ENCODE measurements at regions not wholly inside any gene's neighbourhood (a gene's known extent, or its start where the extent isn't known, plus 50 kb on each side); places are given as distances from the start of the nearest gene placed in this dataset.
"Not testable (repeated sequence)": the region's sequence is repeated elsewhere in the genome, so short reads cannot be mapped to it uniquely, and the experiment has no call there.

DNA sequence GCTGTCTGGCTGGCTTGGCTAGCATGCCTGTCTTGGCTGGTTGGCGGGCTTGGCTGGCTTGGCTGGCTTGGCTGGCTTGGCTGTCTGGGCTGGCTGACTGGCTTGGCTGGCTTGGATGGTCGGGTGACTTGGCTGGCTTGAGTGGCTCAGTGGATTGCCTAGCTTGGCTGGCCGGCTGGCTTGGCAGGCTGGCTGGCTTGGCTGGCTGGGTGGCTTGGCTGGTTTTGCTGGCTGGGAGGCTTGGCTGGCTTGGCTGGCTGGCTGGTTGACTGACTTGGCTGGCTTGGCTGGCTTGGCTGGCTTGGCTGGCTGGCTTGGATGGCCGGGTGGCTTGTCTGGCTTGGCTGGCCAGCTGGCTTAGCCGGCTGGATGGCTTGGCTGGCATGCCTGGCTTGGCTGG is 2828.4 kb downstream of the RPIA start:
- H3K4me3 Mint-ChIP-seq; CTCF ChIA-PET; H3K27ac Mint-ChIP-seq; H3K9me3 Mint-ChIP-seq; H3K27me3 Mint-ChIP-seq; intact Hi-C loops (cut with micrococcal nuclease); POLR2A ChIA-PET; H3K36me3 Mint-ChIP-seq; DNase-seq; H3K4me1 Mint-ChIP-seq (ENCODE audit: low read depth): not testable (repeated sequence)

- H3K9me3 Mint-ChIP-seq; H3K27ac Mint-ChIP-seq; H3K4me1 Mint-ChIP-seq (ENCODE audit: low read depth); DNase-seq; CTCF ChIA-PET; intact Hi-C loops (cut with micrococcal nuclease); POLR2A ChIA-PET; H3K36me3 Mint-ChIP-seq; H3K4me3 Mint-ChIP-seq; H3K27me3 Mint-ChIP-seq: not testable (repeated sequence)
Measured at GRCh38 chr2:91520523-91520922, 2829.1 kb downstream of the RPIA start.

DNA sequence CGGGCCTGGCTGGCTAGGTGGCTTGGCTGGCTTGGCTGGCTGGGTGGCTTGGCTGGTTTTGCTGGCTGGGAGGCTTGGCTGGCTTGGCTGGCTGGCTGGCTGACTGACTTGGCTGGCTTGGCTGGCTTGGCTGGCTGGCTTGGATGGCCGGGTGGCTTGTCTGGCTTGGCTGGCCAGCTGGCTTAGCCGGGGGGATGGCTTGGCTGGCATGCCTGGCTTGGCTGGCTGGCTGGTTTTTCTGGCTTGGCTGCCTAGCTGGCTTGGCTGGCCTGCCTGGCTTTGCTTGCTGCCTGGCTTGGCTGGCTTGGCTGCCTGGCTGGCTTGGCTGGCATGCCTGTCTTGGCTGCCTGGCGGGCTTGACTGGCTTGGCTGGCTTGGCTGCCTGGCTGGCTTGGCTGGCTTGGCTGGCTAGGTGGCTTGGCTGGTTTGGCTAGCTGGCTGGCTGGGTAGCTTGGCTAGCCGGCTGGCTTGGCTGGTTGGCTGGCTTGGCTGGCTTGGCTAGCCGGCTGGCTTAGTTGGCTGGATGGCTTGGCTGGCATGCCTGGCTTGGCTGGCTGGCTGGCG is 2829.6 kb downstream of the RPIA start:
- H3K36me3 Mint-ChIP-seq; H3K4me3 Mint-ChIP-seq; H3K9me3 Mint-ChIP-seq; CTCF ChIA-PET; DNase-seq; H3K27me3 Mint-ChIP-seq; intact Hi-C loops (cut with micrococcal nuclease); H3K4me1 Mint-ChIP-seq (ENCODE audit: low read depth); H3K27ac Mint-ChIP-seq; POLR2A ChIA-PET: not testable (repeated sequence)

DNA sequence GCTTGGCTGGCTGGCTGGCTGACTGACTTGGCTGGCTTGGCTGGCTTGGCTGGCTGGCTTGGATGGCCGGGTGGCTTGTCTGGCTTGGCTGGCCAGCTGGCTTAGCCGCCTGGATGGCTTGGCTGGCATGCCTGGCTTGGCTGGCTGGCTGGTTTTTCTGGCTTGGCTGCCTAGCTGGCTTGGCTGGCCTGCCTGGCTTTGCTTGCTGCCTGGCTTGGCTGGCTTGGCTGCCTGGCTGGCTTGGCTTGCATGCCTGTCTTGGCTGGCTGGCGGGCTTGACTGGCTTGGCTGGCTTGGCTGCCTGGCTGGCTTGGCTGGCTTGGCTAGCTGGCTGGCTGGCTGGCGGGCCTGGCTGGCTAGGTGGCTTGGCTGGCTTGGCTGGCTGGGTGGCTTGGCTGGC is 2830.5 kb downstream of the RPIA start:
- H3K4me1 Mint-ChIP-seq (ENCODE audit: low read depth); H3K4me3 Mint-ChIP-seq; POLR2A ChIA-PET; H3K9me3 Mint-ChIP-seq; H3K36me3 Mint-ChIP-seq; H3K27me3 Mint-ChIP-seq; intact Hi-C loops (cut with micrococcal nuclease); CTCF ChIA-PET; H3K27ac Mint-ChIP-seq; DNase-seq: not testable (repeated sequence)

GRCh38 chr2:91522877-91523276 is 2831.4 kb downstream of the RPIA start:
- H3K27me3 Mint-ChIP-seq; DNase-seq; H3K4me3 Mint-ChIP-seq; H3K27ac Mint-ChIP-seq; CTCF ChIA-PET; H3K9me3 Mint-ChIP-seq; H3K4me1 Mint-ChIP-seq (ENCODE audit: low read depth); intact Hi-C loops (cut with micrococcal nuclease); POLR2A ChIA-PET; H3K36me3 Mint-ChIP-seq: not testable (repeated sequence)

- H3K4me3 Mint-ChIP-seq; CTCF ChIA-PET; DNase-seq; H3K36me3 Mint-ChIP-seq; H3K27me3 Mint-ChIP-seq; H3K4me1 Mint-ChIP-seq (ENCODE audit: low read depth); H3K27ac Mint-ChIP-seq; H3K9me3 Mint-ChIP-seq; POLR2A ChIA-PET; intact Hi-C loops (cut with micrococcal nuclease): not testable (repeated sequence)
Measured at GRCh38 chr2:91523751-91524150, 2832.3 kb downstream of the RPIA start.

- H3K4me1 Mint-ChIP-seq (ENCODE audit: low read depth); POLR2A ChIA-PET; H3K27ac Mint-ChIP-seq; H3K4me3 Mint-ChIP-seq; H3K27me3 Mint-ChIP-seq; CTCF ChIA-PET; H3K36me3 Mint-ChIP-seq; H3K9me3 Mint-ChIP-seq; DNase-seq; intact Hi-C loops (cut with micrococcal nuclease): not testable (repeated sequence)
Measured at GRCh38 chr2:91525587-91525986, 2834.1 kb downstream of the RPIA start.

DNA sequence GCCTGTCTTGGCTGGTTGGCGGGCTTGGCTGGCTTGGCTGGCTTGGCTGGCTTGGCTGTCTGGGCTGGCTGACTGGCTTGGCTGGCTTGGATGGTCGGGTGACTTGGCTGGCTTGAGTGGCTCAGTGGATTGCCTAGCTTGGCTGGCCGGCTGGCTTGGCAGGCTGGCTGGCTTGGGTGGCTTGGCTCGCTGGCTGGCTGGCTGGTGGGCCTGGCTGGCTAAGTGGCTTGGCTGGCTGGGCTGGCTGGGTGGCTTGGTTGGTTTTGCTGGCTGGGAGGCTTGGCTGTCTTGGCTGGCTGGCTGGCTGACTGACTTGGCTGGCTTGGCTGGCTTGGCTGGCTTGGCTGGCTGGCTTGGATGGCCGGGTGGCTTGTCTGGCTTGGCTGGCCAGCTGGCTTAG is 2834.6 kb downstream of the RPIA start:
- intact Hi-C loops (cut with micrococcal nuclease); H3K27me3 Mint-ChIP-seq; H3K9me3 Mint-ChIP-seq; CTCF ChIA-PET; H3K27ac Mint-ChIP-seq; H3K4me3 Mint-ChIP-seq; H3K36me3 Mint-ChIP-seq; POLR2A ChIA-PET; DNase-seq; H3K4me1 Mint-ChIP-seq (ENCODE audit: low read depth): not testable (repeated sequence)

- H3K27ac Mint-ChIP-seq; H3K4me3 Mint-ChIP-seq; DNase-seq; H3K27me3 Mint-ChIP-seq; CTCF ChIA-PET; H3K4me1 Mint-ChIP-seq (ENCODE audit: low read depth); intact Hi-C loops (cut with micrococcal nuclease); POLR2A ChIA-PET; H3K9me3 Mint-ChIP-seq; H3K36me3 Mint-ChIP-seq: not testable (repeated sequence)
Measured at GRCh38 chr2:91527056-91527455, 2835.6 kb downstream of the RPIA start.

GRCh38 chr2:91527491-91528031 is 2836.1 kb downstream of the RPIA start:
- H3K27me3 Mint-ChIP-seq; H3K4me1 Mint-ChIP-seq (ENCODE audit: low read depth); intact Hi-C loops (cut with micrococcal nuclease); CTCF ChIA-PET; H3K4me3 Mint-ChIP-seq; H3K36me3 Mint-ChIP-seq; H3K9me3 Mint-ChIP-seq; H3K27ac Mint-ChIP-seq; POLR2A ChIA-PET; DNase-seq: not testable (repeated sequence)

- H3K9me3 Mint-ChIP-seq; H3K36me3 Mint-ChIP-seq; DNase-seq; CTCF ChIA-PET; H3K4me3 Mint-ChIP-seq; H3K27me3 Mint-ChIP-seq; H3K4me1 Mint-ChIP-seq (ENCODE audit: low read depth); POLR2A ChIA-PET; intact Hi-C loops (cut with micrococcal nuclease); H3K27ac Mint-ChIP-seq: not testable (repeated sequence)
Measured at GRCh38 chr2:91528361-91528760, 2836.9 kb downstream of the RPIA start.

DNA sequence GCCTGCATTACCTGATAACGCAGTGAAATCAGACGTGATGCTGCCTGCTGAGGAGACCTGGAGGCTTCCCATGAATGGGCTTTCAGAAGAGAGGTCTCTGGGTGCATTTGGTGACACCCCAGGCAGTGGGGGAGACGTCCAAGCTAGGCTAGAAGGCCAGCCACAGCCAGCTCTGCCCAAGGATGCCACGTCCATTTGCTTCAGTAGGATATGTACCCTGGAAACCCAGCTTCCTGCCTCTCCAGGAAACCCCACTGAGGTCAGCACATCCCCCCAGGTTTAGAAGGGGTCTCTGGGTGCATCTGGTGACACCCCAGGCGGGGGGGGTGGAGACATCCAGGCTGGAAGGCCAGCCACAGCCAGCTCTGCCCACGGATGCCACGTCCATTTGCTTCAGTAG is 2844.6 kb downstream of the RPIA start:
- H3K4me3 Mint-ChIP-seq; H3K27ac Mint-ChIP-seq; H3K4me1 Mint-ChIP-seq (ENCODE audit: low read depth); intact Hi-C loops (cut with micrococcal nuclease); CTCF ChIA-PET; H3K9me3 Mint-ChIP-seq; H3K36me3 Mint-ChIP-seq; DNase-seq; POLR2A ChIA-PET; H3K27me3 Mint-ChIP-seq: not testable (repeated sequence)

DNA sequence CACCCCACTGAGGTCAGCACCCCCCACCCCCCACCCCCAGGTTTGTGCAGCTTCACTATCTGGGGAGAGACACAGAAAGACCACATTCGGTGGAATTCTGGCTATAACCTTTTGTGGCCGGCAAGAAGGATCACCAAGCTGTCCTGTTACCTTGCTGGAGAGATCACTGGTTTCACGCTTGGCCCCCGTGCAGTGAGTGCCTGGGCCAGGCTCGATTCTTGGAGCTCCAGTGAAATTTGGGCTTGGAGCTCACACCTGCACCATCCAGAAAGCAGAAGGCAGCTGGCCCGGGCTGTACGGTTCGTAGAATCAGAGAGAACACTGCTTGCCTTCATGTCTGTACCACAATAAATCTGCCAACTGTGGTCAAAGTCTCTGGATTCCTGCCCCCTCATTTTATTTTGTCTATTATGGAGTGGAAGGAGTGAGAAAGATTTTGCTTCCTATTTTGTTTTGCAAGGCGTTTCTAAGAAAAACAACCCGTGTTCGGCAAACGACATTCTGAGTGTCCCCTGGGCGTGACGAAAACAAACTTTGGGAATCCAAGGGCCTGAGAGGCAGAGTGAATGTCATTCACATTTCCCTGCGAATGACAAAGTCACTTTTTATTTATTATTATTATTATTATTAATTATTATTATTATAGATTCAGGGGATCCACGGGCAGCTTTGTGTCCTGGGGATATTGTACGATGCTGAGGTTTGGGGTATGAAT is 2845.2 kb downstream of the RPIA start:
- POLR2A ChIA-PET; H3K27ac Mint-ChIP-seq; H3K4me1 Mint-ChIP-seq (ENCODE audit: low read depth); H3K4me3 Mint-ChIP-seq; H3K9me3 Mint-ChIP-seq; H3K27me3 Mint-ChIP-seq; DNase-seq; H3K36me3 Mint-ChIP-seq; CTCF ChIA-PET; intact Hi-C loops (cut with micrococcal nuclease): not testable (repeated sequence)

Data from activated CD4-positive, alpha-beta memory T cell treated with anti-CD3 and anti-CD28 coated beads for 36 hours (primary cell).